WI38 (cell line): ENCODE measurements at regions not wholly inside any gene's neighbourhood (a gene's known extent, or its start where the extent isn't known, plus 50 kb on each side); places are given as distances from the start of the nearest gene placed in this dataset.

Source experiments
- H3K4me3 ChIP-seq: 2 replicates; pipeline ENCODE4 v1.5.1; 2011; ENCODE audit warnings: low read depth, mild to moderate bottlenecking, control low read depth, low read length
- TF ChIP-seq, protein P1 (sequence below): IDR thresholded peaks from 2 replicates; pipeline ENCODE4 v1.5.1; 2012; ENCODE audit warnings: low read depth, mild to moderate bottlenecking, control low read depth, low read length

DNA sequence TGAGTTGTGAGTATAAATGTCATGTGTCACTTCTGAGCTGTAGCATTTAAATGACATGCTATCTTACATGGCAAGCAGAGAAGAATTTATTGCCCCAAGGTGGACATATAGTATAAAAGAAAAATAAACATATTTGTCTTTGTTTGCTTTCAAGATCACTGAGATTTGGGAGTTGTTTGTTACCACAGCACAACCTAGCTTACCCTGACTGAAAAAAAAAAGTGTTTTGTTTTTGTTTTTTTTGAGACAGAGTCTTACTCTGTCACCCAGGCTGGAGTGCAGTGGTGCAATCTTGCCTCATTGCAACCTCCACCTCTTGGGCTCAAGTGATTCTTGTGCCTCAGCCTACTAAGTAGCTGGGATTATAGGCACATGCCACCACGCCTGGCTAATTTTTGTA lies 596.5 kb downstream of the MED13L start:
- TF ChIP-seq, protein P1, sequence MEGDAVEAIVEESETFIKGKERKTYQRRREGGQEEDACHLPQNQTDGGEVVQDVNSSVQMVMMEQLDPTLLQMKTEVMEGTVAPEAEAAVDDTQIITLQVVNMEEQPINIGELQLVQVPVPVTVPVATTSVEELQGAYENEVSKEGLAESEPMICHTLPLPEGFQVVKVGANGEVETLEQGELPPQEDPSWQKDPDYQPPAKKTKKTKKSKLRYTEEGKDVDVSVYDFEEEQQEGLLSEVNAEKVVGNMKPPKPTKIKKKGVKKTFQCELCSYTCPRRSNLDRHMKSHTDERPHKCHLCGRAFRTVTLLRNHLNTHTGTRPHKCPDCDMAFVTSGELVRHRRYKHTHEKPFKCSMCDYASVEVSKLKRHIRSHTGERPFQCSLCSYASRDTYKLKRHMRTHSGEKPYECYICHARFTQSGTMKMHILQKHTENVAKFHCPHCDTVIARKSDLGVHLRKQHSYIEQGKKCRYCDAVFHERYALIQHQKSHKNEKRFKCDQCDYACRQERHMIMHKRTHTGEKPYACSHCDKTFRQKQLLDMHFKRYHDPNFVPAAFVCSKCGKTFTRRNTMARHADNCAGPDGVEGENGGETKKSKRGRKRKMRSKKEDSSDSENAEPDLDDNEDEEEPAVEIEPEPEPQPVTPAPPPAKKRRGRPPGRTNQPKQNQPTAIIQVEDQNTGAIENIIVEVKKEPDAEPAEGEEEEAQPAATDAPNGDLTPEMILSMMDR = no peak
- H3K4me3 ChIP-seq = no peak overlapping the region

DNA sequence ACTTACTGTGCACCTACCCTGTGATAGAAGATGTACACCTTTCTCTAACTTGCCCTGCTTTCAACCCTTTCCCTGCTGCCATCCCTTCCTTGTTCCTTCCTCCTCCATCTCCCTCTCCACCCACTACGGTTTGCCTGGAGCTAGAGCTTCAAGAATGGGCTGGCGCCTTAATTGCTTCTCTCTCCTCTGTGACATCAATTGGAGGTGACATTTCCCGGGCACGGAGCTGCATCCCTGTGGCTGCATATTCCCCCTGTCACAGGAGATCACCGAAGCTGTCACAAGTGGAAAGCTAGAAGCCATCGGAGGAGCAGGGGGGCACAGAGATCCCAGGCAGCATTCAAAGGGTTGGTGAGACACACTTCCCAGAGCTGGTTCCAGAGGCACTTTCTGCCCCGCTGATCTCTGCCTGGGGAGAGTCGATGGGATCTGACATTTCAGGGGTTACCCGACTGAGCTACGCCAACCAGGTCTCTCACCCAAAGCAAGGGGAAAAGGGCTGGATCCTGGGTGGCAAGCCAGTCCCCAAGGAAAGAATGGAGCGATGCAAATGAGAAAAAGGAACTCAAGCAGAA lies 604.9 kb downstream of the MED13L start:
- TF ChIP-seq, protein P1 = no peak
- H3K4me3 ChIP-seq = no peak overlapping the region

DNA sequence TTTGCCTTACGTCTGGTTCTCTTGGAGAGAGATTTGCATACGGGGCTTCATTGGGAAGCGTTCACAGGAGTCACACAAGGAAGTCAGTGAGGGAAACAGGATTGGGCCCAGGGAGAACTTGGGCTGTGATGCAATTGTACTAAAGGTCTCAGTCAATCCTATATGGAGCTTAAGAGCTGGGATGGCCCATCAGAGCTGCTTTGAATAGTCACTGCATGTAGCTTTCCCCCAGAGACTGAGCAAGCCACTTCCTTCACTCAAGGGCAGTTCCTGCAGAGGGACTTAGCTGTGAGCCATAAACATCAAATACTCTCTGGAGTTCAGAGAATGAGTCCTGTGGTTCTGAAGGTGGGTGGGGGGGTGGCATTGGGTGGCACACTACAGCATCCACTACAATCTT lies 605.4 kb downstream of the MED13L start:
- TF ChIP-seq, protein P1 = no peak
- H3K4me3 ChIP-seq = no peak overlapping the region

DNA sequence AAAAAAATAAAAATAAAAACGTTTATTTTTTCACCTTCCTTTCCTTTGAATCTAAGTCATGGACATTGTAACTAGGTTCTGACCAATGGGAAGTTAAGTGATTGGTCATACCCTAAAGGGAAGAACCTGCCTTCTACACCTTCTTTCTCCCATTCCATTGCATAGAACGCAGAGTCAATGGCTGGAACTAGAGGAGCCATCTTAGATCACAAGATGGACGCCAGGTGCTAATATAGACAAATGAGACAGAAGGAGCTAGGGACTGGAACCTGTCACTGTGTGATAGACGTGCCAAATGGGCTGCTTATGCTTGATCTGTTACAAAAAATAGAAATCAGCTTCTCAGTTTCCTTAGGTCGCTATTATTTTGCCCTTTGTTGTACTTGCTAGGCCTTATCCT lies 606.6 kb downstream of the MED13L start:
- TF ChIP-seq, protein P1 = no peak
- no peak overlapping the region for H3K4me3 ChIP-seq

DNA sequence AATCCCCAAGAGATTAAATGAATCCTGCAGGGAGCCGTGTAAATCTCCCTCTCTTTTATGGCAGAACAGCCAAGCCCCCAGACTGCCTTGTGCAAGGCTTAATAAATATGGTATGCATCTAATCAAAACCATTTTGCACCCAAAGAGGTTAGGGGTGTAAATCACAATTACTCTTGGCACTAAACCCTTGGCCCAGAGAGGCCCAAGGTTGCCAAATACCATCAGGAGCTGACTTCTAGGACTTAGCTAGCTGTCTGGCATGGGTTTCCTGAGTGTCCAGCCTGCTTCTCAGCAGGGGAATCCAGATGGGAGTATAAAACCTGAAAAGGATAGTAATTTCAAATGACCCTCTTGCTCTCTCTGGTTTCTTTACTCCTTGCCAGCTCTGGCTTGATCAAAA lies 610.4 kb downstream of the MED13L start:
- no peak overlapping the region for H3K4me3 ChIP-seq
- TF ChIP-seq, protein P1 = no peak

DNA sequence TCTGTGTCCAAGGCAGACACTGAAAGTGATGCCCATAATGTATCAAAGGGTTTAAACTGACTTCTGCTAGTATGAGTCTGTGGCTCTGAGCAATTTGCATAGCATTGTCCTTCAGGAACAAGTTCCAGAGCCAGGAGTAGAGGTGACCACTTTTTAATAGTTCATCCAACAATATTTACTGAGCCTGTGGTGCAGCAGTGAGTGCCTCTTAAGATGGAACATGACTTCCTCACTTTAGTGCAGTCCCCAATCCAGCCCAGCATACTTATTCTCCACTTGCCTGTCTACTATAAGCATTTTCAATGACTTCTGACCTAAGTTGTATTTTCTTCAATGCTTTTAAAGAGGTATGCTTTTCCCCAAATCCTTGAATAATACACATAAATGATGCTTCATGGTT lies 611.3 kb downstream of the MED13L start:
- no peak overlapping the region for H3K4me3 ChIP-seq
- TF ChIP-seq, protein P1 = no peak

DNA sequence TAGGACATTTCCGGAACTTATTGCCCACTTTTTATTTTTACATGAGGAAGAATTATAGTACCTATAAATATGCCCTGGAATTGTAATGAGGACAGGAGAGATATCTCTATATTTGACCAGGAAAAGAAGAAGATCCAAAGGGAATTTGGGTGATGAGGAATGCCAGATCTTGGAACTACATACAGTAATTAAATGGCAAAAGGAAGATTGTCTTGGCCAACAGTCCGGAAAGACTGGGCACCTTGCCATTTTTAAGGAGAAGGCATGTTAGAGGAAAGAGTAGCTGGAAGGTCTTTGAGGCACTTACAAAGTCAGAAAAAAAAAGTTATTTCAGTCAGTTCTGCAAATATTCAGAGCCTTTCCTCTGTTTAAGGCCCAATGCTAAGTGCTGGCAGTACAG lies 616.4 kb downstream of the MED13L start:
- TF ChIP-seq, protein P1 = no peak
- H3K4me3 ChIP-seq = no peak overlapping the region
